Breast epithelium (tissue), 3 donors: ENCODE measurements at regions not wholly inside any gene's neighbourhood (a gene's known extent, or its start where the extent isn't known, plus 50 kb on each side); places are given as distances from the start of the nearest gene placed in this dataset.

Experiments
- POLR2A ChIP-seq: fragments of 450-650 bp; IDR thresholded peaks from one replicate; pipeline ENCODE4 v1.6.1; 2016; ENCODE audit warnings: antibody characterized with exemption, mild to moderate bottlenecking, moderate library complexity
- POLR2AphosphoS5 ChIP-seq, 3 donors: sonication (generic); formaldehyde crosslinking; IDR thresholded peaks; one replicate each; pipeline ENCODE4 v1.6.1; 2017; ENCODE audit warnings: antibody characterized with exemption in 3 of 3
- TF ChIP-seq, protein P1 (sequence below), 3 donors: fragments of 450-650 bp; IDR thresholded peaks; one replicate each; pipeline ENCODE4 v1.5.1; 2016 to 2017; ENCODE audit warnings: antibody characterized with exemption in 3 of 3, mild to moderate bottlenecking in 3 of 3, moderate library complexity in 3 of 3

DNA sequence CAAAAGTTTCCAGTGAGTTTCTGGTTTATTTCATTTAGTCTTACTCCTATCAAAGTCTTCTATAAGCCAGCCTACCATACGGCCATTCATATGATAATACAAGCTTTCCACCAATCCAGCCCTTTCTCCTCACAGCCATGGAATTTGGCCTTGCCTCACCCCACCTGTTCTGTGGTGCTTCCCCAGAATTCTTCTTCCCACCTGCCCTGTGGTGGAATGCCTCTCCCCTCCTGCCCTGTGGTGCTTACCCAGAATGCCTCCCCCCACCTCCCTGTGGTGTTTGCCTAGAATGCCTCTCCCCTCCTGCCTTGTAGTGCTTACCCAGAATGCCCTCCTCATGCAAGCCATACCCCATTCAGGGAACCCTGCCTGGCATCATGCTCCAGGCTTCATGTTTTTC, 90.3 kb upstream of the APC start:
- TF ChIP-seq, protein P1, sequence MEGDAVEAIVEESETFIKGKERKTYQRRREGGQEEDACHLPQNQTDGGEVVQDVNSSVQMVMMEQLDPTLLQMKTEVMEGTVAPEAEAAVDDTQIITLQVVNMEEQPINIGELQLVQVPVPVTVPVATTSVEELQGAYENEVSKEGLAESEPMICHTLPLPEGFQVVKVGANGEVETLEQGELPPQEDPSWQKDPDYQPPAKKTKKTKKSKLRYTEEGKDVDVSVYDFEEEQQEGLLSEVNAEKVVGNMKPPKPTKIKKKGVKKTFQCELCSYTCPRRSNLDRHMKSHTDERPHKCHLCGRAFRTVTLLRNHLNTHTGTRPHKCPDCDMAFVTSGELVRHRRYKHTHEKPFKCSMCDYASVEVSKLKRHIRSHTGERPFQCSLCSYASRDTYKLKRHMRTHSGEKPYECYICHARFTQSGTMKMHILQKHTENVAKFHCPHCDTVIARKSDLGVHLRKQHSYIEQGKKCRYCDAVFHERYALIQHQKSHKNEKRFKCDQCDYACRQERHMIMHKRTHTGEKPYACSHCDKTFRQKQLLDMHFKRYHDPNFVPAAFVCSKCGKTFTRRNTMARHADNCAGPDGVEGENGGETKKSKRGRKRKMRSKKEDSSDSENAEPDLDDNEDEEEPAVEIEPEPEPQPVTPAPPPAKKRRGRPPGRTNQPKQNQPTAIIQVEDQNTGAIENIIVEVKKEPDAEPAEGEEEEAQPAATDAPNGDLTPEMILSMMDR (IDR thresholded peaks at IDR 0.05), result no peak
- no peak for TF ChIP-seq POLR2A
- no peak for TF ChIP-seq POLR2AphosphoS5 (IDR thresholded peaks at IDR 0.05)
